ENCODE measurements at regions not wholly inside any gene's neighbourhood (a gene's known extent, or its start where the extent isn't known, plus 50 kb on each side); places are given as distances from the start of the nearest gene placed in this dataset.

DNA sequence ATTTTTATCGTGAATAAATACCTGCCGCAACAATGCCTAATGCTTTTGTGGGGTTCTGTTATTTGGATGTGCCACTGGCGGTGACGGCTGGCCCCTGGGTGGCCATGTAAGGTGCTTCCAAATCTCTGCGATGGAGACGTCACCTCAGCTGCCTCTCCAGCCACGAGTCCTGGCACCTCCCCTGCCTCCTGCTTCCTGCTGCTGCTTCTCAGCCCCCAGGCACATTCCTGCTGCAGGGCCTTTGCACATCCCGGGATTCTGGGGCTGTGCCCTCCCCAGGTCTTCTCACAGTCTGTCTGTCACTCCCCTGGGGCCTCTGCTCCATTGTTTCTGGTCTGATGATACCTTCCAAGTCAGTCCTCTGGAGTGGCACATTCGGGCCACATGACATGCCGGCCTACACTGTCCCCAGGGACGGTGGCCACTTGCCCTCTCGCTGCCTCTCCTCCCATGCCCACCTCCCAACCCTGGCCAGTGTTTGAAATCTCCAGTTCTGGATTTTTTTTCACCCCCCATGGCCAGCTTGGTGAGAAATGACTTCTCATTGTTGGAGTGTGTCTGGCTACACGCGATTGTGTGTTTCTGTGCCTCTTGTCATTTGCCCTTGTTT is 151.8 kb downstream of the KIF26A start:
- no peak for DNase-seq (ENCODE audit: low read depth, low spot score)
- H3K36me3 ChIP-seq (ENCODE audit: control insufficient read depth in 2 of 2, extremely low read depth in 1 of 2, insufficient read depth in 2 of 2, low read length in 2 of 2), result no peaks in the 10 kb centered on the region
- no peaks in the 10 kb centered on the region for H3K4me1 ChIP-seq (ENCODE audit: control insufficient read depth, extremely low read depth, insufficient read depth, low read length)
- H3K79me2 ChIP-seq (ENCODE audit: control insufficient read depth, insufficient read depth, low read length), result no peaks in the 10 kb centered on the region
- no peak overlapping the region for H2AFZ ChIP-seq (ENCODE audit: control insufficient read depth, low read length)
- peaks cover 8% of the 10 kb centered on the region for H3K9me3 ChIP-seq (ENCODE audit: control insufficient read depth, low read depth, low read length)
- H4K20me1 ChIP-seq (ENCODE audit: control insufficient read depth, extremely low read depth, insufficient read depth, low read length), result no peaks in the 10 kb centered on the region
- H3K9ac ChIP-seq (ENCODE audit: control insufficient read depth, extremely low read depth, insufficient read depth, low read length), result no peak overlapping the region
- dilution Hi-C loops (cut with MboI; ENCODE audit: extremely low pct_ligation_motif_present, low sequenced_read_pairs), result no loop called here
- H3K9me1 ChIP-seq (ENCODE audit: control insufficient read depth, extremely low read depth, insufficient read depth, low read length), result no peaks in the 10 kb centered on the region
- H3K27me3 ChIP-seq (ENCODE audit: control insufficient read depth, extremely low read depth, insufficient read depth, low read length), result no peaks in the 10 kb centered on the region
- TF ChIP-seq, protein P1, sequence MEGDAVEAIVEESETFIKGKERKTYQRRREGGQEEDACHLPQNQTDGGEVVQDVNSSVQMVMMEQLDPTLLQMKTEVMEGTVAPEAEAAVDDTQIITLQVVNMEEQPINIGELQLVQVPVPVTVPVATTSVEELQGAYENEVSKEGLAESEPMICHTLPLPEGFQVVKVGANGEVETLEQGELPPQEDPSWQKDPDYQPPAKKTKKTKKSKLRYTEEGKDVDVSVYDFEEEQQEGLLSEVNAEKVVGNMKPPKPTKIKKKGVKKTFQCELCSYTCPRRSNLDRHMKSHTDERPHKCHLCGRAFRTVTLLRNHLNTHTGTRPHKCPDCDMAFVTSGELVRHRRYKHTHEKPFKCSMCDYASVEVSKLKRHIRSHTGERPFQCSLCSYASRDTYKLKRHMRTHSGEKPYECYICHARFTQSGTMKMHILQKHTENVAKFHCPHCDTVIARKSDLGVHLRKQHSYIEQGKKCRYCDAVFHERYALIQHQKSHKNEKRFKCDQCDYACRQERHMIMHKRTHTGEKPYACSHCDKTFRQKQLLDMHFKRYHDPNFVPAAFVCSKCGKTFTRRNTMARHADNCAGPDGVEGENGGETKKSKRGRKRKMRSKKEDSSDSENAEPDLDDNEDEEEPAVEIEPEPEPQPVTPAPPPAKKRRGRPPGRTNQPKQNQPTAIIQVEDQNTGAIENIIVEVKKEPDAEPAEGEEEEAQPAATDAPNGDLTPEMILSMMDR (optimal IDR thresholded peaks at IDR 0.05 in 1 of 3, IDR thresholded peaks at IDR 0.05 in 1 of 3, conservative IDR thresholded peaks at IDR 0.05 in 1 of 3; ENCODE audit: extremely low read depth in 1 of 3, insufficient read depth in 2 of 3, low read length in 3 of 3), result no peak
- no peak for TF ChIP-seq EZH2 (IDR thresholded peaks at IDR 0.05; ENCODE audit: low read length)
- H3K4me3 ChIP-seq (ENCODE audit: control insufficient read depth in 2 of 3, extremely low read depth in 1 of 3, insufficient read depth in 2 of 3, low read depth in 1 of 3, low read length in 3 of 3), result no peak overlapping the region
- H3K4me2 ChIP-seq (ENCODE audit: control insufficient read depth, extremely low read depth, insufficient read depth, low read depth, low read length), result no peak overlapping the region
- FAIRE-seq, result no peak
- H3K27ac ChIP-seq (ENCODE audit: control insufficient read depth, insufficient read depth, low read length), result no peak overlapping the region

DNA sequence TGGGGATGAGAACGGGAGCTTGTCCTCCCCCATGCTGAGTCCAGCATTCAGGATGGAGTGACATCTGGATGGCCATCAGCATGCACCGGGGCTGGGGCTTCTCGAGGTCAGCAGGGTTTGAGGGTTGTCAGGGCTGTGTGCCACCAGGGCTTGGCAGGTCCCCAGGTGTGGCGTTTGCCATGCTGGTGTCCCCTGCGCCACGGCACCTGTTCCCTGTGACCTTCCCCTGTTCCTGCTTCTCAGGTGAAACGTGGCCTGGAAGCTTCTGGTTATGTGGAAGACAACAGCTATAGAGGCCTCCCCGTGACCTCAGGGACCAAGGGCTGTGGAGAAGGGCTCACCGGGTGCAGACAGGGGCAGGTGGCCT is 152.4 kb downstream of the KIF26A start:
- no peaks in the 10 kb centered on the region for H3K27me3 ChIP-seq (ENCODE audit: control insufficient read depth, extremely low read depth, insufficient read depth, low read length)
- H3K9ac ChIP-seq (ENCODE audit: control insufficient read depth, extremely low read depth, insufficient read depth, low read length), result no peak overlapping the region
- no peaks in the 10 kb centered on the region for H3K79me2 ChIP-seq (ENCODE audit: control insufficient read depth, insufficient read depth, low read length)
- peaks cover 8% of the 10 kb centered on the region for H3K9me3 ChIP-seq (ENCODE audit: control insufficient read depth, low read depth, low read length)
- H3K4me2 ChIP-seq (ENCODE audit: control insufficient read depth, extremely low read depth, insufficient read depth, low read depth, low read length), result no peak overlapping the region
- no peak overlapping the region for H3K4me3 ChIP-seq (ENCODE audit: control insufficient read depth in 2 of 3, extremely low read depth in 1 of 3, insufficient read depth in 2 of 3, low read depth in 1 of 3, low read length in 3 of 3)
- dilution Hi-C loops (cut with MboI; ENCODE audit: extremely low pct_ligation_motif_present, low sequenced_read_pairs), result no loop called here
- no peaks in the 10 kb centered on the region for H4K20me1 ChIP-seq (ENCODE audit: control insufficient read depth, extremely low read depth, insufficient read depth, low read length)
- TF ChIP-seq, protein P1 (optimal IDR thresholded peaks at IDR 0.05 in 1 of 3, IDR thresholded peaks at IDR 0.05 in 1 of 3, conservative IDR thresholded peaks at IDR 0.05 in 1 of 3; ENCODE audit: extremely low read depth in 1 of 3, insufficient read depth in 2 of 3, low read length in 3 of 3), result no peak
- no peak for TF ChIP-seq EZH2 (IDR thresholded peaks at IDR 0.05; ENCODE audit: low read length)
- no peaks in the 10 kb centered on the region for H3K36me3 ChIP-seq (ENCODE audit: control insufficient read depth in 2 of 2, extremely low read depth in 1 of 2, insufficient read depth in 2 of 2, low read length in 2 of 2)
- no peak for DNase-seq (ENCODE audit: low read depth, low spot score)
- H3K27ac ChIP-seq (ENCODE audit: control insufficient read depth, insufficient read depth, low read length), result no peak overlapping the region
- H2AFZ ChIP-seq (ENCODE audit: control insufficient read depth, low read length), result no peak overlapping the region
- no peaks in the 10 kb centered on the region for H3K4me1 ChIP-seq (ENCODE audit: control insufficient read depth, extremely low read depth, insufficient read depth, low read length)
- H3K9me1 ChIP-seq (ENCODE audit: control insufficient read depth, extremely low read depth, insufficient read depth, low read length), result no peaks in the 10 kb centered on the region
- FAIRE-seq, result no peak
